ENCODE measurements at regions not wholly inside any gene's neighbourhood (a gene's known extent, or its start where the extent isn't known, plus 50 kb on each side); places are given as distances from the start of the nearest gene placed in this dataset.
"Not testable (repeated sequence)": the region's sequence is repeated elsewhere in the genome, so short reads cannot be mapped to it uniquely, and the experiment has no call there.

GRCh38 chr10:76616666-76617065 is 1020.9 kb downstream of the KCNMA1 start:
- not testable (repeated sequence) for H3K9me3 ChIP-seq (ENCODE audit: control insufficient read depth, insufficient read depth, low read length); H3K27ac ChIP-seq (ENCODE audit: low read depth, low read length); H3K4me1 ChIP-seq (ENCODE audit: control insufficient read depth, insufficient read depth, low read length); H3K27me3 ChIP-seq (ENCODE audit: control insufficient read depth, insufficient read depth, low read length); H3K36me3 ChIP-seq (ENCODE audit: control insufficient read depth, insufficient read depth, low read length); H3K9ac ChIP-seq (ENCODE audit: low read depth, low read length); H3K4me3 ChIP-seq (ENCODE audit: low read depth, low read length)

- no peaks in the 10 kb centered on the region for H3K36me3 ChIP-seq (ENCODE audit: control insufficient read depth, insufficient read depth, low read length)
- H3K4me3 ChIP-seq (ENCODE audit: low read depth, low read length) = no peak overlapping the region
- no peak overlapping the region for H3K9ac ChIP-seq (ENCODE audit: low read depth, low read length)
- no peaks in the 10 kb centered on the region for H3K9me3 ChIP-seq (ENCODE audit: control insufficient read depth, insufficient read depth, low read length)
- H3K27me3 ChIP-seq (ENCODE audit: control insufficient read depth, insufficient read depth, low read length) = no peaks in the 10 kb centered on the region
- no peaks in the 10 kb centered on the region for H3K4me1 ChIP-seq (ENCODE audit: control insufficient read depth, insufficient read depth, low read length)
- no peak overlapping the region for H3K27ac ChIP-seq (ENCODE audit: low read depth, low read length)
Observed at GRCh38 chr10:76615049-76615448, 1022.6 kb downstream of the KCNMA1 start.
